Spleen (tissue), 11 donors: ENCODE measurements at regions not wholly inside any gene's neighbourhood (a gene's known extent, or its start where the extent isn't known, plus 50 kb on each side); places are given as distances from the start of the nearest gene placed in this dataset.

ENCODE experiments used
- DNase-seq: peaks from one replicate; pipeline ENCODE4 v3.0.0-alpha.2; 2020
- H3K27ac ChIP-seq, 8 donors: fragments of 200-600 bp; sonication (generic) in 7 of 8; 1 replicate in 4 of 8; 2 replicates in 4 of 8; pipeline versions ENCODE4 v1.5.0 to v1.8.0; 2016 to 2021; ENCODE audit warnings: inconsistent platforms in 4 of 8, mild to moderate bottlenecking in 4 of 8, moderate library complexity in 1 of 8
- H3K27me3 ChIP-seq, 7 donors: fragments of 200-600 bp; sonication (generic) in 6 of 7; replicated peaks in 1 of 7; 1 replicate in 4 of 7; 2 replicates in 3 of 7; pipeline versions ENCODE4 v1.5.0 to v1.8.0; 2016 to 2021; ENCODE audit warnings: inconsistent platforms in 3 of 7, mild to moderate bottlenecking in 1 of 7
- H3K36me3 ChIP-seq, 6 donors: fragments of 200-600 bp; sonication (generic) in 5 of 6; 1 replicate in 4 of 6; 2 replicates in 2 of 6; pipeline versions ENCODE4 v1.5.0 to v1.8.0; 2016 to 2021; ENCODE audit warnings: inconsistent platforms in 2 of 6
- H3K4me1 ChIP-seq, 6 donors: fragments of 200-600 bp; sonication (generic) in 5 of 6; 1 replicate in 3 of 6; 2 replicates in 3 of 6; pipeline versions ENCODE4 v1.5.0 to v1.8.0; 2016 to 2021; ENCODE audit warnings: inconsistent platforms in 3 of 6
- H3K4me3 ChIP-seq, 8 donors: fragments of 200-600 bp; sonication (generic) in 7 of 8; 1 replicate in 4 of 8; 2 replicates in 4 of 8; pipeline versions ENCODE4 v1.5.0 to v1.8.0; 2016 to 2021; ENCODE audit warnings: inconsistent platforms in 4 of 8, mild to moderate bottlenecking in 4 of 8, moderate library complexity in 2 of 8
- H3K9me3 ChIP-seq, 8 donors: fragments of 200-600 bp; sonication (generic) in 7 of 8; 1 replicate in 4 of 8; 2 replicates in 4 of 8; pipeline versions ENCODE4 v1.5.0 to v1.8.0; 2016 to 2021; ENCODE audit warnings: inconsistent platforms in 4 of 8
- CTCF ChIP-seq, 11 experiments: fragments of 200-600 bp in 7 of 11; fragments of 450-650 bp in 4 of 11; sonication (generic) in 4 of 11; IDR thresholded peaks in 8 of 11; conservative IDR thresholded peaks in 3 of 11; 1 replicate in 7 of 11; 2 replicates in 4 of 11; pipeline versions ENCODE4 v1.4.0 to v1.8.0; 2016 to 2021; ENCODE audit warnings: antibody characterized with exemption in 11 of 11, inconsistent platforms in 4 of 11, mild to moderate bottlenecking in 1 of 11
- POLR2A ChIP-seq, 3 donors: fragments of 450-650 bp; IDR thresholded peaks; one replicate each; pipeline ENCODE4 v1.5.1; 2017; ENCODE audit warnings: antibody characterized with exemption in 3 of 3, mild to moderate bottlenecking in 1 of 3
- POLR2AphosphoS5 ChIP-seq, 3 donors: sonication (generic); formaldehyde crosslinking; IDR thresholded peaks; one replicate each; pipeline ENCODE4 v1.5.1; 2017; ENCODE audit warnings: antibody characterized with exemption in 3 of 3
- WGBS, 5 donors: extraction: QIAGEN DNeasy Blood & Tissue Kit in 3 of 5; methylation state at CpG; one replicate each; pipeline versions ENCODE4 v1.1.5 to v1.1.7; 2013 to 2018; 5-methylcytosine and 5-hydroxymethylcytosine counted together
- intact Hi-C: fragments of 100-400 bp; cut with DNase I; formaldehyde crosslinking; loops from one replicate; pipeline ENCODE4 v1.15.0; 2023; ENCODE audit warnings: low total_unique reads
- donor health status: healthy with polysubstance abuse.
- donor health status: DM: no; HTN: no; CAD: no; lungs with moderate emphysema.
- donor health status: DM: no; HTN: no; CAD: no.
- donor health status: Bipolar disorder and iron deficiency.
- donor health status: healthy.
- donor health status: DM: no; HTN: no; CAD: no.
- donor health status: DM: yes; HTN: yes; CAD: no.

GRCh38 chr10:3249307-3249889 lies 76.8 kb upstream of the PITRM1 start:
- no peak for DNase-seq
- Histone ChIP-seq H3K27me3 (peaks cover 0 to 16% (median 0%) of the 10 kb centered on the region in 7 donors), H3K36me3 (no peaks in the 10 kb centered on the region), H3K4me3 (no peak overlapping the region), H3K4me1 (no peaks in the 10 kb centered on the region), H3K27ac (peak overlapping the region in 3 of 8 donors; percentile 10 to 63 (median 37)), H3K9me3 (no peaks in the 10 kb centered on the region)
- TF ChIP-seq POLR2AphosphoS5 (IDR thresholded peaks at IDR 0.05) (no peak), CTCF (IDR thresholded peaks at IDR 0.05 in 8 of 11, conservative IDR thresholded peaks at IDR 0.05 in 3 of 11) (no peak), POLR2A (IDR thresholded peaks at IDR 0.05) (no peak)
- intact Hi-C loops, result no loop called here
- 75 to 86% (median 76%) methylated on average over 5 of the region's 5 CpGs for WGBS, 5 donors

- Histone ChIP-seq H3K27ac (peak overlapping the region in 6 of 8 donors; percentile 10 to 63 (median 36)), H3K36me3 (no peaks in the 10 kb centered on the region), H3K4me3 (no peak overlapping the region), H3K4me1 (no peaks in the 10 kb centered on the region), H3K27me3 (peaks cover 0 to 16% (median 0%) of the 10 kb centered on the region in 7 donors), H3K9me3 (no peaks in the 10 kb centered on the region)
- no peak for TF ChIP-seq CTCF (IDR thresholded peaks at IDR 0.05 in 8 of 11, conservative IDR thresholded peaks at IDR 0.05 in 3 of 11)
- TF ChIP-seq POLR2AphosphoS5 (IDR thresholded peaks at IDR 0.05), result no peak
- no peak for TF ChIP-seq POLR2A (IDR thresholded peaks at IDR 0.05)
- WGBS, 5 donors, result 34 to 52% (median 39%) methylated on average over 6 of the region's 6 CpGs
- intact Hi-C loops, result no loop called here
- DNase-seq, result no peak
These were observed 76.1 kb upstream of the PITRM1 start for GRCh38 chr10:3248526-3249306.

GRCh38 chr10:3245395-3245794 lies 72.8 kb upstream of the PITRM1 start:
- no peak for TF ChIP-seq POLR2A (IDR thresholded peaks at IDR 0.05)
- TF ChIP-seq CTCF (IDR thresholded peaks at IDR 0.05 in 8 of 11, conservative IDR thresholded peaks at IDR 0.05 in 3 of 11), result no peak
- TF ChIP-seq POLR2AphosphoS5 (IDR thresholded peaks at IDR 0.05), result no peak
- Histone ChIP-seq H3K4me1 (peaks cover 0 to 1% (median 0%) of the 10 kb centered on the region in 6 donors), H3K27ac (no peak overlapping the region), H3K9me3 (no peaks in the 10 kb centered on the region), H3K27me3 (peaks cover 0 to 7% (median 0%) of the 10 kb centered on the region in 7 donors), H3K36me3 (no peaks in the 10 kb centered on the region), H3K4me3 (no peak overlapping the region)
- 87 to 95% (median 91%) methylated on average over 11 of the region's 11 CpGs for WGBS, 5 donors
- DNase-seq, result no peak
- intact Hi-C loops, result no loop called here

- intact Hi-C loops, result no loop called here
- Histone ChIP-seq H3K27me3 (peaks cover 0 to 13% (median 0%) of the 10 kb centered on the region in 7 donors), H3K27ac (no peak overlapping the region), H3K36me3 (no peaks in the 10 kb centered on the region), H3K9me3 (no peaks in the 10 kb centered on the region), H3K4me3 (no peak overlapping the region), H3K4me1 (peaks cover 0 to 16% (median 10%) of the 10 kb centered on the region in 6 donors)
- no peak for DNase-seq
- WGBS, 5 donors, result 86 to 94% (median 89%) methylated on average over 10 of the region's 10 CpGs
- no peak for TF ChIP-seq POLR2AphosphoS5 (IDR thresholded peaks at IDR 0.05)
- TF ChIP-seq POLR2A (IDR thresholded peaks at IDR 0.05), result no peak
- no peak for TF ChIP-seq CTCF (IDR thresholded peaks at IDR 0.05 in 8 of 11, conservative IDR thresholded peaks at IDR 0.05 in 3 of 11)
These were observed 69.5 kb upstream of the PITRM1 start for GRCh38 chr10:3241967-3242650.
